NCI-H1436 (cell line): ENCODE measurements at regions not wholly inside any gene's neighbourhood (a gene's known extent, or its start where the extent isn't known, plus 50 kb on each side); places are given as distances from the start of the nearest gene placed in this dataset.

Experiments
- DNase-seq: peaks from one replicate; lab custom pipeline; 2025; lab: John Stamatoyannopoulos, UW

- DNase-seq = no peak
Measured at GRCh38 chr7:56291-56913, 136.0 kb upstream of the FAM20C start.

DNA sequence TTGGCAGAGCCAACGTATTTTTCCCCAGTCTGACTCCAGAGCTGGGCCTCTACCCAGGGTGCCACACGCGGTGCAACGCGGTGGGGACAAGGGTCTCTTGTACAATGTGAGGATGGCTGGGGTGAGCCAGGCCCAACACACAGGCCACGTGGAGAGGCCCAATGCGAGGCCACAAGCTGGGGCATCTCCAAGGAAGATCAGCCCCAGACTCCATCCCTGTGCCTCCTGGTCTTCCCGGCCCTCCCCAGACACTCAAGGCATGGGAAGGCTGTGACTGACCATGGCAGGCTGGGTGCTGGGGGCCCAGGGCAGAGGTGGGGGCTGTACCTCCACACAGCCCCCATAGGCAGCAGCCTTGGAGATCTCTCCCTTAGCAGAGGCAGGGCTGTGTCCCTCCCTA is 135.3 kb upstream of the FAM20C start:
- DNase-seq = no peak

- no peak for DNase-seq
Measured at GRCh38 chr7:57482-58255, 134.7 kb upstream of the FAM20C start.

DNA sequence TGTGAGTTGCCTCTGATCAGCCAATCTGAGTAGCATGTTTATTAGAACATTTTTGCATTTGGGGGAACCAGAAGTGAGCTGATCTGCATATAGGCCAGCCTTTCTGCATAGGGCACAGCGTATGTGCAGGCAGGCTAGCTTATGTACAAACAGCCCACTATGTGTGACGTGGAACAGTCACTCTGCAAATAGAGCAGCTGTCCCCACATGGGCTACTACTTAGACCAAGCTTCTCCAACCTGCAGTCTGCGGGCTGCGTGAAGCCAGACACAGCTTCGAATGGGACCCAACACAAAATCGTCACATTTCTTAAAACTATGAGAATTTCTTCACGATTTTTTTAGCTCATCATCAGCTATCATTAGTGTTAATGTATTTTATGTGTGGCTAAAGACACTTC is 134.1 kb upstream of the FAM20C start:
- DNase-seq = no peak

GRCh38 chr7:59079-60016 is 133.0 kb upstream of the FAM20C start:
- DNase-seq = no peak

- DNase-seq = no peak
Measured at GRCh38 chr7:60017-60675, 132.2 kb upstream of the FAM20C start.

GRCh38 chr7:60706-61105 is 131.7 kb upstream of the FAM20C start:
- no peak for DNase-seq

- no peak for DNase-seq
Measured at GRCh38 chr7:61111-61510, 131.3 kb upstream of the FAM20C start.

- DNase-seq = no peak
Measured at GRCh38 chr7:61576-62360, 130.6 kb upstream of the FAM20C start.

GRCh38 chr7:62361-63116 is 129.8 kb upstream of the FAM20C start:
- DNase-seq = no peak

DNA sequence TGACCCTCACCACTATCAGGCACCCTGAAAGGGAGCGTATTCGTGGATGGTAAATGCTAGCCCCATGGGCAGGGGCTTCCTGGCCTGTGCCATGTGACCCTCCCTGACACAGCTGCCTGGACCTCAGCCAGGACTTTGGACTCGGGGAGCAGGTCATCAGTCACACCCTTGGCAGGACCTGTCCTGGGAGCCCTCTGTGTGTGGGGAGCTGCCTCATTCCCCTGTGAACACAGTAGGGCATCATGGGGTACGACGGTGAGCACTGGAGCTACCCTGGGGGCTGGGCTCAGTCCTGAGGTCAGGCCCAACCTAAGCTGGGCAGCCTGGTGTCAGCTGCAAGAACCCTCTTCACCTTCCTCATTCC is 129.3 kb upstream of the FAM20C start:
- DNase-seq = no peak

- no peak for DNase-seq
Measured at GRCh38 chr7:63521-64021, 128.8 kb upstream of the FAM20C start.

DNA sequence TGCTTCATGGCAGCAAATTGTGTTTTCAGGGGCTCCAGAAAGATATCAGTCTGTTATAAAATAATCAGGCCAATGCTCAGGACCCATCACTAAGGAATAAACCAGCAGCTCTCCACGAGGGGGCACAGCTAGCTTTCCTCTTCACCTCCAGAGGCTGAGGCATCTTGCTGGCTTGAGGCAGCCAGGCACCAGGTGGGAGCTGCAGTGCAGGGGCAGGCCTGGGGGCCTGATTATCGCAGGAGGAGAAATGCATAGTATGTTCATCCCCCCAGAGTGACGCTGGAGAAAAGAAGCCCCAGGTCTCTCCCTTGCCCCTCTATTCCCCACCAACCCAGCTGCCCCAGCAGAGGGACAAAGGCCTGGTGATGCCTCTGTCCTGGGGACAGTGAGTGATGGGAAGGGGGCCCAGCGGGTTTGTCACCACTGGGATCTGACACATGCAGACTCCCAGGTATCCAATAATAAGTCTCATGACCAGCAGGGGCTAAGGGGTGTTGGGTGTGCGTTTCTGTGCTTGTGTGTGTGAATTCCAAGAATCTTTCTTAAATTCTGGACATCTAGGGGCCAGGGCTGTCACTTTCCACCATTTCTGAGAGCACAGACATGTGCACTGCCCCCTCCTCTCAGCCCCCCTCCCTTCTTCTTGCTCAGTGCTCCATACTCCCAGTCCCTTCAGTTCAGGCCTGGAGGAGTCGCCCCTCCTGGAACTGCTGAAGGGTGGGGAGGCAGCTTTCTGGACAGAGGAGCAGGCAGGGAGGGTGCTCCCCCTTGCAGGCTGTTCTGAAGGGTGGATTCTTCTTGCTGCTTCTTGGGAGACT is 128.1 kb upstream of the FAM20C start:
- peak; percentile 33 for DNase-seq

DNA sequence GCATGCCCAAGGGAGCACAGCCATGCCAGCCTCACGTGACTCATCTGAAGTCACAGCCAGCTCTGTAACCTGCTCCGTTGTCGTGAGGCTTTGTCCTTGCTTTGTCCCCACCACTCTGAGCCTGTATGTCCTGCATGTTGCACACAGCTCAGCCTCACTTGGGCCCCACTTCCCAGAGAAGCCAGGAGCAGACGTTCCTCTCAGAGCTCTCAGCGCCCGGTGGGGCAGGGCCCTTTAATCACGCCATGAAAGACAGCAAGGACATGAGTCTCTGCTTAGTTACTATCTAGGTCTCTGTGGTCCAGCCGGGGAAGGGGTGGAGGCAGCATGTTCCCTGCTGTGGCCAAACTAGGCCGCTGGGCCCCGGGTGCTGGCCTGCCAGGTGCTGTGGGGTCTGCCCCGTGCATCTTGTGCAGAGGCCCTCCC is 127.4 kb upstream of the FAM20C start:
- DNase-seq = no peak

DNA sequence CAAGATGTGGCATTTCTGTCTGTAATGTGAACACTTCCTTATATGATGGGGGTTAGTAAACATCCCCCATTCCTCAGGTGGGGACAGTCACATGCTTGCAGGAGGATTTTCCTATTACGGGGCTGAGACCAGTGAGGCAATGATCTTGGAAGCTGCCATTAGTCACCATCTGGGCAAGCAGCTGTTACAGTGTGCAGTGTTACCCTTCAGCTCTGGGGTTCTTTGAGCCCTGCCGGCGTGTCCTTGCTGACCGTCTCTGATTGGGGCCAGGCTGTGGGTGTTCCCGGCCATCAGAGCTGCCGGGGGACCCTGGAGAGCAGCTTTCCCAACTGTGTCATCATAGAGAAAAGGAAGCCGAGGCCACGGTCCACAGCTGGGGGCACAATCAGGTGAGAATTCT is 126.8 kb upstream of the FAM20C start:
- DNase-seq = no peak

DNA sequence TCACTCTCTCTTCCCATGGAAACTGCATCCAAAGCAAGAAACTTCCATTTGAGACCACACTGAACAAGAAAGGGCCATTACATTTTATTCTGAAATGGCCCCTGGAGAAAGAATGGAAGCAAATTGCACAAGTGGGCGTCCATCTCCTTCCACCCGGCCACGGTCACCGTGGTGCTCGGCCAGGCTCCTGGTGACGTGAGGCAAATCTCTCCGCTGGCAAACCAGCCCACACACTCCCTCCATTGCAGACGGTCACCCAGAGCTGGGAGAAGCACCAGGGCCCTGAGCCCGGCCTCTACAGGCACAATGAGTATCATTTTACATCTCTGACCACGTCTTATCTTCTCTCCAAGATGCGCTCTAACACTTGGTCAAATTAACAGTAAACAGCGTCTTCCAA is 126.1 kb upstream of the FAM20C start:
- no peak for DNase-seq

GRCh38 chr7:66741-67140 is 125.6 kb upstream of the FAM20C start:
- DNase-seq = no peak

GRCh38 chr7:67661-68395 is 124.5 kb upstream of the FAM20C start:
- DNase-seq = no peak

DNA sequence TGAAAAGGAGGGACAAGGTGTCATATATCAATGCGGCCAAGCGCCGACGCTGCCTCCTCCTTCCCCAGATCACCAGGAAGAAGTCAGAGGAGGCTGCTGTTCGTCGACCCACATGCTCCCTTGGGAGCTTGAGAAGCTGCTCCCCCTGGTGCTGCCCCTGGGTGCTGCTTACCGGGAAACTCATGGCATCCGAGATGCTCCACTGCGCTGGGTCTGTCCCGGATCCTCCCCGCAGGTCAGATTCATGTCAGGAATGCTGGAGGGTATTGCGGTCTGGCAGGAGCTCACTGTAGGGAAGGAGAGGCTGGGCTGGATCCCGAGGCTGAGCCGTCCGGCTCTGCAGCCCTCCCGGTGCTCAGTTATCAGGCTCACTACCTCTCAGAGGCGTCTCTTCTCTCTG is 123.7 kb upstream of the FAM20C start:
- no peak for DNase-seq
